DND-41 (cell line): ENCODE measurements at regions not wholly inside any gene's neighbourhood (a gene's known extent, or its start where the extent isn't known, plus 50 kb on each side); places are given as distances from the start of the nearest gene placed in this dataset.

Experiments used
- ATAC-seq: fragments of 200-7000 bp; cut with Tn5 transposase; 3 replicates; pipeline ENCODE4 v1.9.1; 2021; ENCODE audit warnings: low read depth; ENCODE audit not compliant: insufficient read depth
- DNase-seq: peaks from one replicate; pipeline ENCODE4 v3.0.0-alpha.2; 2020
- H2AFZ ChIP-seq: 2 replicates; pipeline ENCODE4 v1.6.0; 2012; ENCODE audit warnings: low read depth, low read length
- H3K27ac ChIP-seq: 2 replicates; pipeline ENCODE4 v1.5.1; 2012; ENCODE audit warnings: low read length, inconsistent platforms
- H3K27me3 ChIP-seq: fragments of 200-600 bp; sonication (generic); 2 replicates; pipeline ENCODE4 v1.6.0; 2012; ENCODE audit warnings: low read length, mild to moderate bottlenecking, inconsistent platforms; ENCODE audit not compliant: insufficient read depth, poor library complexity
- H3K36me3 ChIP-seq: 2 replicates; pipeline ENCODE4 v1.5.1; 2012; ENCODE audit warnings: low read length, inconsistent platforms; ENCODE audit not compliant: insufficient read depth
- H3K4me1 ChIP-seq: 2 replicates; pipeline ENCODE4 v1.5.1; 2012; ENCODE audit warnings: mild to moderate bottlenecking, low read length; ENCODE audit not compliant: insufficient read depth
- H3K4me2 ChIP-seq: 2 replicates; pipeline ENCODE4 v1.6.0; 2012; ENCODE audit warnings: mild to moderate bottlenecking, moderate library complexity, low read length, inconsistent platforms; ENCODE audit not compliant: insufficient read depth
- H3K4me3 ChIP-seq, 2 experiments: fragments of 200-600 bp in 1 of 2; shearing (Covaris generic) in 1 of 2; 2 replicates each; pipeline ENCODE4 v1.5.1; 2012 to 2016; ENCODE audit warnings: inconsistent platforms in 2 of 2, low read length in 2 of 2, mild to moderate bottlenecking in 2 of 2, low read depth in 1 of 2, moderate library complexity in 1 of 2
- H3K79me2 ChIP-seq: 2 replicates; pipeline ENCODE4 v1.6.0; 2012; ENCODE audit warnings: low read length, inconsistent platforms; ENCODE audit not compliant: insufficient read depth
- H3K9ac ChIP-seq: 2 replicates; pipeline ENCODE4 v1.6.0; 2012; ENCODE audit warnings: low read depth, mild to moderate bottlenecking, inconsistent platforms, low read length, moderate library complexity
- H3K9me3 ChIP-seq: 2 replicates; pipeline ENCODE4 v1.5.1; 2012; ENCODE audit warnings: low read length, moderate library complexity, mild to moderate bottlenecking, inconsistent platforms; ENCODE audit not compliant: insufficient read depth, severe bottlenecking
- H4K20me1 ChIP-seq: 2 replicates; pipeline ENCODE4 v1.6.0; 2012; ENCODE audit warnings: low read length; ENCODE audit not compliant: insufficient read depth
- EZH2 ChIP-seq: IDR thresholded peaks from 3 replicates; pipeline ENCODE4 v1.6.1; 2012; ENCODE audit warnings: borderline replicate concordance, low read depth, mild to moderate bottlenecking, moderate library complexity, low read length, inconsistent platforms; ENCODE audit not compliant: severe bottlenecking
- TF ChIP-seq, protein P1 (sequence below): IDR thresholded peaks from 2 replicates; pipeline ENCODE4 v1.5.1; 2012; ENCODE audit warnings: borderline replicate concordance, low read length, moderate library complexity, mild to moderate bottlenecking; ENCODE audit not compliant: poor library complexity, severe bottlenecking; ENCODE audit errors: extremely low read depth

DNA sequence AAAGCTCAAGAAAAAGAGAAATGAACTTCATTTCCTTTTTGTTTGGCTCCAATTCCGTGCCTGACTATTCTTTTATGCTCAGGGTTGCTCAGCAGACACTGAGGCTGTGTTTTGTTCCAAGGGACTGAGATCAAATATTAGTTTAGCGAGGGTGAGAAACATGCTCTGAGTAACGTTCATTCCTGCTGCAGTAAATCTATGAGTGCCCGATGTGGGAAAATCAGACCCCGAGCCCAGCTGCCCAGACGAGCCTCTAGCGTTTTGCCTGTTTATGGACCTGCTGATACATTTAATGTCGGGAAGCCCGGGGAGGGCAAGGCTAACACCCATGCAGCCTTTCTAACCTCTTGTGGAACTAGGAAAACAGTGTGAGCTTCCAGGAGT lies 119.2 kb downstream of the VAPA start:
- TF ChIP-seq, protein P1, sequence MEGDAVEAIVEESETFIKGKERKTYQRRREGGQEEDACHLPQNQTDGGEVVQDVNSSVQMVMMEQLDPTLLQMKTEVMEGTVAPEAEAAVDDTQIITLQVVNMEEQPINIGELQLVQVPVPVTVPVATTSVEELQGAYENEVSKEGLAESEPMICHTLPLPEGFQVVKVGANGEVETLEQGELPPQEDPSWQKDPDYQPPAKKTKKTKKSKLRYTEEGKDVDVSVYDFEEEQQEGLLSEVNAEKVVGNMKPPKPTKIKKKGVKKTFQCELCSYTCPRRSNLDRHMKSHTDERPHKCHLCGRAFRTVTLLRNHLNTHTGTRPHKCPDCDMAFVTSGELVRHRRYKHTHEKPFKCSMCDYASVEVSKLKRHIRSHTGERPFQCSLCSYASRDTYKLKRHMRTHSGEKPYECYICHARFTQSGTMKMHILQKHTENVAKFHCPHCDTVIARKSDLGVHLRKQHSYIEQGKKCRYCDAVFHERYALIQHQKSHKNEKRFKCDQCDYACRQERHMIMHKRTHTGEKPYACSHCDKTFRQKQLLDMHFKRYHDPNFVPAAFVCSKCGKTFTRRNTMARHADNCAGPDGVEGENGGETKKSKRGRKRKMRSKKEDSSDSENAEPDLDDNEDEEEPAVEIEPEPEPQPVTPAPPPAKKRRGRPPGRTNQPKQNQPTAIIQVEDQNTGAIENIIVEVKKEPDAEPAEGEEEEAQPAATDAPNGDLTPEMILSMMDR, result no peak
- TF ChIP-seq EZH2, result no peak
- H3K79me2 ChIP-seq, result no peaks in the 10 kb centered on the region
- no peaks in the 10 kb centered on the region for H3K27me3 ChIP-seq
- no peaks in the 10 kb centered on the region for H3K36me3 ChIP-seq
- H3K27ac ChIP-seq, result no peak overlapping the region
- no peak for ATAC-seq
- H2AFZ ChIP-seq, result no peak overlapping the region
- H3K4me2 ChIP-seq, result no peak overlapping the region
- H3K9me3 ChIP-seq, result no peaks in the 10 kb centered on the region
- H3K4me3 ChIP-seq, result no peak overlapping the region
- no peaks in the 10 kb centered on the region for H3K4me1 ChIP-seq
- no peak for DNase-seq
- no peaks in the 10 kb centered on the region for H4K20me1 ChIP-seq
- H3K9ac ChIP-seq, result no peak overlapping the region

DNA sequence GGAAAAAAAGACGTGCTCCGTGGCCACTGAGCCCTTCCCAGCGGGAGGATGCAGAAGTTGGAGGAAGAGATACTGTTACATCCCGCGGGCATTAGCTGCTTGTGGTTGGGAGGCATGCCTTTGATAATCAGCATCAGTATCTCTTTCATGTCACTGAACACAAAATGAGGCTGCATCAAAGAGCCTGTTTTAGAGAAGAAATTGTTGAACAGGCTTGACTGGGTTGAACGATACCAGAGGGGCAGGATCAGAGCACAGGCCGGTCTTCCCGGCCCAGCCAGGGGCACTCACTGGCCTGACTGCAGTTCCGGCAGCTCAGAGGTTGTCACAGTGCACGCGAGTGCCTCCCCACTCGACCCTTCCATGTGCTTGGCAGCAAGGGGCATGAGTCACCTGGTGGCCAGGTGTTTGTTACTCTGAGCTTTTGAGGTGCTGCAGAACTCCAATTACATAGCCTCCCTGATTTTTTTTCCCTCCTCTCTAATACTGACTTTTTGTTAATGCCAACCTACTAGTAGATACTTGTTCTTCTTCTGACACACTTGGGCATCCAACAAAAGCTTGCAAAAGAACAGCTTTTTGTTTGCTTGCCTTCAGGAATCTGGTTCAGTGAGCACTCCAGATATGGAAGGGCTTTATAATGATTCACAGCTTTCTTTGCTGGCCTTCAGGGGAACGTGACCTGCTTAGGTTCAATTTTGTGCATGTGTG lies 121.6 kb downstream of the VAPA start:
- no peak for TF ChIP-seq EZH2
- TF ChIP-seq, protein P1, result no peak
- Histone ChIP-seq H3K27ac (no peak overlapping the region), H3K4me3 (no peak overlapping the region), H3K9me3 (no peaks in the 10 kb centered on the region), H3K9ac (no peak overlapping the region), H2AFZ (no peak overlapping the region), H3K36me3 (no peaks in the 10 kb centered on the region), H3K4me2 (no peak overlapping the region), H4K20me1 (no peaks in the 10 kb centered on the region), H3K79me2 (no peaks in the 10 kb centered on the region), H3K27me3 (no peaks in the 10 kb centered on the region), H3K4me1 (no peaks in the 10 kb centered on the region)
- DNase-seq, result no peak
- ATAC-seq, result no peak

DNA sequence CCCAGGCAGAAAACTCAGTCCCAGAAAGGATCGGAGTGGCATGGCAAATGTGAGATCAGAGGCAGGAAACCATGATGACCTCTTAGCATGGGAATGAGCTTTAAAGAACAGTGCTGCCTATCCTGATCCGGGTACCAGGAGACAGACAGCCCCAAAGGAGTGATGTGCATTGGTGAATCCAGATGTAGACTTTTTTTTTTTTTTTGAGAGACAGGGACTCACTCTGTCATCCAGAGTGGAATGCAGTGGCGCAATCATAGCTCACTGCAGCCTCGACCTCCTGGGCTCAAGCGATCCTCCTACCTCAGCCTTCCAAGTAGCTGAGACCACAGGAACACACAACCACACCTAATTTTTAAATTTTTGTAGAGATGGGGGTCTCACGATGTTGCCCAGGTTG lies 122.7 kb downstream of the VAPA start:
- Histone ChIP-seq H3K36me3 (no peaks in the 10 kb centered on the region), H4K20me1 (no peaks in the 10 kb centered on the region), H3K9me3 (no peaks in the 10 kb centered on the region), H3K27ac (no peak overlapping the region), H3K4me3 (no peak overlapping the region), H2AFZ (no peak overlapping the region), H3K4me2 (no peak overlapping the region), H3K79me2 (no peaks in the 10 kb centered on the region), H3K4me1 (no peaks in the 10 kb centered on the region), H3K27me3 (no peaks in the 10 kb centered on the region), H3K9ac (no peak overlapping the region)
- DNase-seq, result no peak
- no peak for ATAC-seq
- TF ChIP-seq, protein P1, result no peak
- no peak for TF ChIP-seq EZH2
